OCI-LY3 (cell line): ENCODE measurements at regions not wholly inside any gene's neighbourhood (a gene's known extent, or its start where the extent isn't known, plus 50 kb on each side); places are given as distances from the start of the nearest gene placed in this dataset.

Source experiments
- CTCF ChIP-seq: fragments of 200-600, 300-600 bp; sonication (generic); IDR thresholded peaks from 2 replicates; pipeline ENCODE4 v1.5.1; 2014; ENCODE audit warnings: antibody characterized with exemption, low read length, low read depth
- EZH2phosphoT487 ChIP-seq: fragments of 200-600 bp; shearing (Covaris generic); IDR thresholded peaks from 2 replicates; pipeline ENCODE4 v1.6.1; 2018; ENCODE audit warnings: antibody characterized with exemption, mixed run types, low read depth

- TF ChIP-seq CTCF (no peak), EZH2phosphoT487 (no peak)
These were observed 263.5 kb downstream of the TFAP2A start for GRCh38 chr6:10151144-10151915.
